SK-N-SH (cell line): ENCODE measurements at regions not wholly inside any gene's neighbourhood (a gene's known extent, or its start where the extent isn't known, plus 50 kb on each side); places are given as distances from the start of the nearest gene placed in this dataset.

Source experiments
- CTCF ChIA-PET: fragments of 300-600, 350-600 bp; formaldehyde crosslinking; extraction: SDS; loops from one replicate; lab custom pipeline; 2021; lab: Yijun Ruan, JAX
- POLR2A ChIA-PET: fragments of 350-600 bp; sonication (Branson Sonifier 250); formaldehyde crosslinking; extraction: SDS; loops from one replicate; lab custom pipeline; 2020; ENCODE audit warnings: antibody characterized with exemption, inconsistent platforms; lab: Yijun Ruan, JAX
- DNase-seq: peaks from one replicate; pipeline ENCODE4 v3.0.0; 2012
- H2AFZ ChIP-seq: fragments of 200-600 bp; sonication (generic); 2 replicates; pipeline ENCODE4 v1.8.1; 2016; ENCODE audit warnings: antibody characterized with exemption, mild to moderate bottlenecking, low read depth
- H3F3A ChIP-seq: fragments of 200-600 bp; sonication (generic); replicated peaks from 2 replicates; pipeline ENCODE3; 2016; ENCODE audit warnings: antibody characterized with exemption, mild to moderate bottlenecking; ENCODE audit not compliant: insufficient read depth
- H3K27ac ChIP-seq, 2 experiments: fragments of 200-500 bp in 1 of 2; fragments of 200-600 bp in 1 of 2; sonication (Bioruptor generic) in 1 of 2; sonication (generic), shearing (Covaris generic) in 1 of 2; 2 replicates each; pipeline versions ENCODE4 v1.5.1 to v1.6.1; 2014 to 2016; ENCODE audit warnings: low read depth in 2 of 2, inconsistent platforms in 1 of 2, low read length in 1 of 2, mild to moderate bottlenecking in 1 of 2, mixed read lengths in 1 of 2
- H3K27me3 ChIP-seq: fragments of 200-600 bp; sonication (generic), shearing (Covaris generic); 2 replicates; pipeline ENCODE4 v1.6.1; 2016; ENCODE audit warnings: mixed run types; ENCODE audit not compliant: insufficient read depth
- H3K36me3 ChIP-seq, 2 experiments: fragments of 200-500 bp in 1 of 2; fragments of 200-600 bp in 1 of 2; sonication (Bioruptor generic) in 1 of 2; sonication (generic) in 1 of 2; replicated peaks in 1 of 2; 2 replicates each; pipeline versions ENCODE3 to v1.5.1; 2014 to 2016; ENCODE audit warnings: low read length in 1 of 2, mild to moderate bottlenecking in 1 of 2; ENCODE audit not compliant: insufficient read depth in 2 of 2, control insufficient read depth in 1 of 2
- H3K4me1 ChIP-seq, 2 experiments: fragments of 200-500 bp in 1 of 2; fragments of 200-600 bp in 1 of 2; sonication (Bioruptor generic) in 1 of 2; sonication (generic), shearing (Covaris generic) in 1 of 2; 2 replicates each; pipeline versions ENCODE4 v1.5.1 to v1.6.1; 2014 to 2016; ENCODE audit warnings: low read depth in 1 of 2, low read length in 1 of 2, mixed run types in 1 of 2; ENCODE audit not compliant: insufficient read depth in 2 of 2, control insufficient read depth in 1 of 2
- H3K4me2 ChIP-seq: fragments of 200-600 bp; sonication (generic), shearing (Covaris generic); 2 replicates; pipeline ENCODE4 v1.6.1; 2017; ENCODE audit warnings: mixed run types
- H3K4me3 ChIP-seq, 2 experiments: fragments of 200-500 bp in 1 of 2; fragments of 200-600 bp in 1 of 2; sonication (Bioruptor generic) in 1 of 2; sonication (generic), shearing (Covaris generic) in 1 of 2; 2 replicates each; pipeline versions ENCODE4 v1.5.1 to v1.8.1; 2014 to 2016; ENCODE audit warnings: low read depth in 2 of 2, inconsistent platforms in 1 of 2, low read length in 1 of 2, mild to moderate bottlenecking in 1 of 2, mixed read lengths in 1 of 2, moderate library complexity in 1 of 2
- H3K79me2 ChIP-seq: fragments of 200-600 bp; sonication (generic); 2 replicates; pipeline ENCODE4 v1.8.1; 2017; ENCODE audit warnings: mild to moderate bottlenecking; ENCODE audit not compliant: insufficient read depth
- H3K9ac ChIP-seq: fragments of 200-600 bp; sonication (generic); 2 replicates; pipeline ENCODE4 v1.6.1; 2017; ENCODE audit warnings: mixed run types
- H3K9me2 ChIP-seq: fragments of 200-600 bp; sonication (generic); 2 replicates; pipeline ENCODE4 v1.6.1; 2017; ENCODE audit warnings: mixed run types
- H3K9me3 ChIP-seq: fragments of 200-600 bp; sonication (generic); 2 replicates; pipeline ENCODE4 v1.6.1; 2017; ENCODE audit warnings: mixed run types, mild to moderate bottlenecking, moderate library complexity
- H4K20me1 ChIP-seq: fragments of 200-600 bp; sonication (generic); 2 replicates; pipeline ENCODE4 v1.6.1; 2017; ENCODE audit warnings: mild to moderate bottlenecking, mixed run types; ENCODE audit not compliant: insufficient read depth
- CTCF ChIP-seq: fragments of 200-600 bp; sonication (generic); IDR thresholded peaks from 2 replicates; pipeline ENCODE4 v1.6.1; 2017; ENCODE audit warnings: antibody characterized with exemption, mild to moderate bottlenecking, moderate library complexity
- ELF1 ChIP-seq: IDR thresholded peaks from 2 replicates; pipeline ENCODE4 v1.4.0; 2012
- EP300 ChIP-seq, 2 experiments: IDR thresholded peaks; 2 replicates each; pipeline versions ENCODE4 v1.4.0 to v1.6.1; 2012; ENCODE audit warnings: borderline replicate concordance in 1 of 2, low read depth in 1 of 2, low read length in 1 of 2
- FOSL2 ChIP-seq: IDR thresholded peaks from 2 replicates; pipeline ENCODE4 v1.4.0; 2012; ENCODE audit warnings: low read depth, mild to moderate bottlenecking, moderate library complexity, borderline replicate concordance
- FOXJ3 ChIP-seq: sonication (generic); formaldehyde crosslinking; IDR thresholded peaks from 2 replicates; pipeline ENCODE4 v1.5.1; 2020; ENCODE audit warnings: mild to moderate bottlenecking, missing genetic modification reagents
- GABPA ChIP-seq: IDR thresholded peaks from 2 replicates; pipeline ENCODE4 v1.4.0; 2012; ENCODE audit warnings: low read depth, mild to moderate bottlenecking
- MXI1 ChIP-seq: IDR thresholded peaks from 2 replicates; pipeline ENCODE4 v1.6.1; 2012; ENCODE audit warnings: mild to moderate bottlenecking, low read depth, low read length, improper control_type of control experiment
- PBX3 ChIP-seq: IDR thresholded peaks from 2 replicates; pipeline ENCODE4; 2012
- RAD21 ChIP-seq: IDR thresholded peaks from 2 replicates; pipeline ENCODE4 v1.6.1; 2012; ENCODE audit warnings: mild to moderate bottlenecking, low read length
- REST ChIP-seq: IDR thresholded peaks from 2 replicates; pipeline ENCODE4 v1.6.1; 2012; ENCODE audit warnings: mild to moderate bottlenecking, low read depth, low read length, moderate library complexity
- USF2 ChIP-seq: fragments of 150-350 bp; IDR thresholded peaks from 2 replicates; pipeline ENCODE4 v1.6.1; 2017; ENCODE audit warnings: antibody characterized with exemption, low read length, low read depth, borderline replicate concordance
- YY1 ChIP-seq: IDR thresholded peaks from 2 replicates; pipeline ENCODE4 v1.4.0; 2012; ENCODE audit warnings: low read depth, mild to moderate bottlenecking
- ZBTB33 ChIP-seq: IDR thresholded peaks from 2 replicates; pipeline ENCODE4 v1.4.0; 2012; ENCODE audit warnings: low read depth, borderline replicate concordance
- WGBS: methylation state at CpG from one replicate; pipeline ENCODE4 v1.1.6; 2017; ENCODE audit warnings: low lambda C conversion rate; 5-methylcytosine and 5-hydroxymethylcytosine counted together
- TF ChIP-seq, protein P1 (sequence below): fragments of 150-350 bp; IDR thresholded peaks from 2 replicates; pipeline ENCODE4 v1.6.1; 2016; ENCODE audit warnings: mild to moderate bottlenecking, low read depth, low read length

- Histone ChIP-seq H3K4me3 (no peak overlapping the region), H3K27ac (no peak overlapping the region), H3K4me2 (no peak overlapping the region), H3K27me3 (no peaks in the 10 kb centered on the region), H4K20me1 (no peaks in the 10 kb centered on the region), H3K36me3 (no peaks in the 10 kb centered on the region), H3K9me2 (no peaks in the 10 kb centered on the region), H3K4me1 (no peaks in the 10 kb centered on the region), H3F3A (no peaks in the 10 kb centered on the region), H2AFZ (no peak overlapping the region), H3K9me3 (no peaks in the 10 kb centered on the region), H3K9ac (no peak overlapping the region), H3K79me2 (no peaks in the 10 kb centered on the region)
- CTCF ChIA-PET: no interaction called here
- POLR2A ChIA-PET: no interaction called here
- TF ChIP-seq, protein P1, sequence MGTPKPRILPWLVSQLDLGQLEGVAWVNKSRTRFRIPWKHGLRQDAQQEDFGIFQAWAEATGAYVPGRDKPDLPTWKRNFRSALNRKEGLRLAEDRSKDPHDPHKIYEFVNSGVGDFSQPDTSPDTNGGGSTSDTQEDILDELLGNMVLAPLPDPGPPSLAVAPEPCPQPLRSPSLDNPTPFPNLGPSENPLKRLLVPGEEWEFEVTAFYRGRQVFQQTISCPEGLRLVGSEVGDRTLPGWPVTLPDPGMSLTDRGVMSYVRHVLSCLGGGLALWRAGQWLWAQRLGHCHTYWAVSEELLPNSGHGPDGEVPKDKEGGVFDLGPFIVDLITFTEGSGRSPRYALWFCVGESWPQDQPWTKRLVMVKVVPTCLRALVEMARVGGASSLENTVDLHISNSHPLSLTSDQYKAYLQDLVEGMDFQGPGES: no peak
- TF ChIP-seq YY1 (no peak), ZBTB33 (no peak), ELF1 (no peak), GABPA (no peak)
- 66% methylated on average over 2 of the region's 2 CpGs for WGBS
- no peak for DNase-seq
Measured at GRCh38 chr9:80131627-80132026, 559.9 kb downstream of the TLE4 start.

- no peaks in the 10 kb centered on the region for H3K79me2 ChIP-seq
- H2AFZ ChIP-seq: no peak overlapping the region
- WGBS: 62% methylated on average over 6 of the region's 6 CpGs
- H3K27me3 ChIP-seq: no peaks in the 10 kb centered on the region
- ChIA-PET CTCF (interaction anchor here (1.4 kb wide), 1 partner anchor 12 kb away, joined by 5 read pairs; no protein-coding TSS in a partner anchor), POLR2A (no interaction called here)
- H3K9ac ChIP-seq: no peak overlapping the region
- no peaks in the 10 kb centered on the region for H3K9me3 ChIP-seq
- no peak overlapping the region for H3K4me2 ChIP-seq
- no peak overlapping the region for H3K27ac ChIP-seq
- H3K4me1 ChIP-seq: no peaks in the 10 kb centered on the region
- no peak overlapping the region for H3K4me3 ChIP-seq
- no peak for DNase-seq
- no peaks in the 10 kb centered on the region for H3K36me3 ChIP-seq
- no peaks in the 10 kb centered on the region for H3F3A ChIP-seq
- no peaks in the 10 kb centered on the region for H4K20me1 ChIP-seq
- H3K9me2 ChIP-seq: no peaks in the 10 kb centered on the region
- TF ChIP-seq EP300 (IDR thresholded peaks at IDR 0.05; ENCODE audit: borderline replicate concordance in 1 of 2, low read depth in 1 of 2, low read length in 1 of 2) (no peak), CTCF (no peak), FOSL2 (no peak), REST (no peak), USF2 (no peak), ZBTB33 (no peak), PBX3 (no peak), RAD21 (no peak), MXI1 (no peak), FOXJ3 (CRISPR knock-in tag) (no peak), ELF1 (no peak)
Measured at GRCh38 chr9:80127920-80128319, 556.2 kb downstream of the TLE4 start.
